WTC11 (cell line): ENCODE measurements at regions not wholly inside any gene's neighbourhood (a gene's known extent, or its start where the extent isn't known, plus 50 kb on each side); places are given as distances from the start of the nearest gene placed in this dataset.
"Not testable (repeated sequence)": the region's sequence is repeated elsewhere in the genome, so short reads cannot be mapped to it uniquely, and the experiment has no call there.

ENCODE experiments used
- ATAC-seq: fragments of 200-7000 bp; cut with Tn5 transposase; 2 replicates; pipeline ENCODE4 v1.10.0; 2021; ENCODE audit warnings: mild to moderate bottlenecking, moderate library complexity
- CTCF ChIA-PET: fragments of 300-600 bp; sonication (Branson Sonifier 250); formaldehyde crosslinking; loops from one replicate; lab custom pipeline; 2021; ENCODE audit warnings: antibody characterized with exemption; lab: Charles Lee
- POLR2A ChIA-PET: fragments of 350-600 bp; sonication (Branson Sonifier 250); formaldehyde crosslinking; loops from one replicate; lab custom pipeline; 2021; ENCODE audit warnings: antibody characterized with exemption; lab: Charles Lee
- DNase-seq: peaks from one replicate; pipeline ENCODE4 v3.0.0; 2021; ENCODE audit warnings: low spot score
- H3K27ac Mint-ChIP-seq: 2 replicates; pipeline ENCODE4 v1.8.0; 2021; ENCODE audit warnings: mixed read lengths
- H3K27me3 Mint-ChIP-seq: 2 replicates; pipeline ENCODE4 v1.8.0; 2021; ENCODE audit warnings: low read depth, mild to moderate bottlenecking, moderate library complexity, mixed read lengths
- H3K36me3 Mint-ChIP-seq: 2 replicates; pipeline ENCODE4 v1.8.0; 2021; ENCODE audit warnings: mixed read lengths
- H3K4me1 Mint-ChIP-seq: 2 replicates; pipeline ENCODE4 v1.8.0; 2022; ENCODE audit warnings: mixed read lengths
- H3K4me3 Mint-ChIP-seq: 2 replicates; pipeline ENCODE4 v1.8.0; 2021; ENCODE audit warnings: mild to moderate bottlenecking, moderate library complexity, mixed read lengths
- H3K9me3 Mint-ChIP-seq: 2 replicates; pipeline ENCODE4 v1.8.0; 2021; ENCODE audit warnings: mixed read lengths

- POLR2A ChIA-PET, DNase-seq: not testable (repeated sequence)
Observed at GRCh38 chr2:87132577-87132976, 110.9 kb upstream of the PLGLB1 start.

GRCh38 chr2:87151835-87152493, 130.3 kb upstream of the PLGLB1 start:
- H3K9me3 Mint-ChIP-seq, H3K27ac Mint-ChIP-seq, H3K27me3 Mint-ChIP-seq, DNase-seq, H3K36me3 Mint-ChIP-seq, POLR2A ChIA-PET, H3K4me3 Mint-ChIP-seq, CTCF ChIA-PET: not testable (repeated sequence)
- peaks cover 14% of the 10 kb centered on the region for H3K4me1 Mint-ChIP-seq
- ATAC-seq, result peak; percentile 73

More at GRCh38 chr2:87132577-87132976, 110.9 kb upstream of the PLGLB1 start:
- H3K27ac Mint-ChIP-seq, H3K36me3 Mint-ChIP-seq, H3K4me1 Mint-ChIP-seq, H3K27me3 Mint-ChIP-seq, CTCF ChIA-PET, H3K4me3 Mint-ChIP-seq, H3K9me3 Mint-ChIP-seq, ATAC-seq: not testable (repeated sequence)

GRCh38 chr2:87174454-87174853, 152.8 kb upstream of the PLGLB1 start:
- H3K9me3 Mint-ChIP-seq, H3K4me1 Mint-ChIP-seq, DNase-seq, H3K36me3 Mint-ChIP-seq, H3K4me3 Mint-ChIP-seq, H3K27ac Mint-ChIP-seq, H3K27me3 Mint-ChIP-seq, POLR2A ChIA-PET, CTCF ChIA-PET, ATAC-seq: not testable (repeated sequence)

- ATAC-seq, POLR2A ChIA-PET, DNase-seq, H3K36me3 Mint-ChIP-seq, H3K27ac Mint-ChIP-seq, H3K27me3 Mint-ChIP-seq, H3K4me3 Mint-ChIP-seq, CTCF ChIA-PET, H3K4me1 Mint-ChIP-seq, H3K9me3 Mint-ChIP-seq: not testable (repeated sequence)
Observed at GRCh38 chr2:87183373-87183772, 161.7 kb upstream of the PLGLB1 start.

GRCh38 chr2:87184260-87184659, 162.6 kb upstream of the PLGLB1 start:
- H3K27ac Mint-ChIP-seq, CTCF ChIA-PET: not testable (repeated sequence)

GRCh38 chr2:87189214-87189613, 167.6 kb upstream of the PLGLB1 start:
- ATAC-seq, result peak; percentile 13; the same call in 1 of the 2 replicates
- CTCF ChIA-PET, H3K4me1 Mint-ChIP-seq: not testable (repeated sequence)

More at GRCh38 chr2:87184260-87184659, 162.6 kb upstream of the PLGLB1 start:
- H3K9me3 Mint-ChIP-seq, ATAC-seq, H3K27me3 Mint-ChIP-seq, H3K4me3 Mint-ChIP-seq, POLR2A ChIA-PET, DNase-seq, H3K36me3 Mint-ChIP-seq, H3K4me1 Mint-ChIP-seq: not testable (repeated sequence)

GRCh38 chr2:87193336-87193735, 171.7 kb upstream of the PLGLB1 start:
- DNase-seq, H3K9me3 Mint-ChIP-seq, POLR2A ChIA-PET, H3K27ac Mint-ChIP-seq, H3K4me3 Mint-ChIP-seq, H3K4me1 Mint-ChIP-seq, H3K27me3 Mint-ChIP-seq, H3K36me3 Mint-ChIP-seq, CTCF ChIA-PET: not testable (repeated sequence)
- ATAC-seq, result peak; percentile 93

More at GRCh38 chr2:87189214-87189613, 167.6 kb upstream of the PLGLB1 start:
- H3K4me3 Mint-ChIP-seq, DNase-seq, H3K27ac Mint-ChIP-seq, H3K36me3 Mint-ChIP-seq, H3K9me3 Mint-ChIP-seq, POLR2A ChIA-PET, H3K27me3 Mint-ChIP-seq: not testable (repeated sequence)

- H3K27ac Mint-ChIP-seq, DNase-seq, H3K9me3 Mint-ChIP-seq, H3K27me3 Mint-ChIP-seq, H3K4me3 Mint-ChIP-seq, H3K4me1 Mint-ChIP-seq, CTCF ChIA-PET, ATAC-seq, H3K36me3 Mint-ChIP-seq, POLR2A ChIA-PET: not testable (repeated sequence)
Observed at GRCh38 chr2:87194254-87194999, 172.8 kb upstream of the PLGLB1 start.

GRCh38 chr2:87196720-87197388, 175.2 kb upstream of the PLGLB1 start:
- H3K4me3 Mint-ChIP-seq, H3K27me3 Mint-ChIP-seq, DNase-seq, H3K4me1 Mint-ChIP-seq, POLR2A ChIA-PET, H3K36me3 Mint-ChIP-seq, CTCF ChIA-PET, H3K27ac Mint-ChIP-seq, H3K9me3 Mint-ChIP-seq, ATAC-seq: not testable (repeated sequence)

GRCh38 chr2:87198422-87198821, 176.8 kb upstream of the PLGLB1 start:
- H3K4me1 Mint-ChIP-seq, H3K9me3 Mint-ChIP-seq, DNase-seq, CTCF ChIA-PET, H3K27ac Mint-ChIP-seq, H3K27me3 Mint-ChIP-seq, ATAC-seq, H3K36me3 Mint-ChIP-seq, POLR2A ChIA-PET, H3K4me3 Mint-ChIP-seq: not testable (repeated sequence)

GRCh38 chr2:87199228-87199627, 177.6 kb upstream of the PLGLB1 start:
- DNase-seq, POLR2A ChIA-PET, H3K27me3 Mint-ChIP-seq, H3K27ac Mint-ChIP-seq, H3K4me3 Mint-ChIP-seq, CTCF ChIA-PET, H3K4me1 Mint-ChIP-seq, H3K9me3 Mint-ChIP-seq: not testable (repeated sequence)
- ATAC-seq, result peak; percentile 47
- H3K36me3 Mint-ChIP-seq, result peaks cover 11% of the 10 kb centered on the region

- H3K9me3 Mint-ChIP-seq, H3K4me1 Mint-ChIP-seq, H3K4me3 Mint-ChIP-seq, DNase-seq, H3K27ac Mint-ChIP-seq, POLR2A ChIA-PET, CTCF ChIA-PET, ATAC-seq, H3K27me3 Mint-ChIP-seq: not testable (repeated sequence)
- peaks cover 11% of the 10 kb centered on the region for H3K36me3 Mint-ChIP-seq
Observed at GRCh38 chr2:87204569-87205147, 183.0 kb upstream of the PLGLB1 start.
